ENCODE measurements at regions not wholly inside any gene's neighbourhood (a gene's known extent, or its start where the extent isn't known, plus 50 kb on each side); places are given as distances from the start of the nearest gene placed in this dataset.

DNA sequence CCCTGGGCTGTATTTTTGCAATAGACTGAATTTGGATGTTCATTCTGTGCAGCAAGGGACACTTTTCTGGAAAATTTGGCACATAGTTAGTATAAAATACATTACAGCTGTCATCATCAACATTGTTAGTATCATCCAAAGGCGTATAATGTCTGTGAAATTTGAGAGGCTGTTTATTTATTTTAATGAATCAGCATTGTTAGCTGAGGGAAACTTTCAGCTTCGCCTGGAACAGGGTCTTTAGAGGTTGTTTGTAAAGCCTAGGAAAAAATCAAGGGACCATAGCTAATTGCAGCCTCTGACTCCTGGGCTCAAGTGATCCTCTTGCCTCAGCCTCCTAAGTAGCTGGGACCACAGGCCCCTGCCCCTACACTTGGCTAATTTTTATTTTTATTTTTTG lies 106.8 kb upstream of the USP24 start:
- TF ChIP-seq, protein P1, sequence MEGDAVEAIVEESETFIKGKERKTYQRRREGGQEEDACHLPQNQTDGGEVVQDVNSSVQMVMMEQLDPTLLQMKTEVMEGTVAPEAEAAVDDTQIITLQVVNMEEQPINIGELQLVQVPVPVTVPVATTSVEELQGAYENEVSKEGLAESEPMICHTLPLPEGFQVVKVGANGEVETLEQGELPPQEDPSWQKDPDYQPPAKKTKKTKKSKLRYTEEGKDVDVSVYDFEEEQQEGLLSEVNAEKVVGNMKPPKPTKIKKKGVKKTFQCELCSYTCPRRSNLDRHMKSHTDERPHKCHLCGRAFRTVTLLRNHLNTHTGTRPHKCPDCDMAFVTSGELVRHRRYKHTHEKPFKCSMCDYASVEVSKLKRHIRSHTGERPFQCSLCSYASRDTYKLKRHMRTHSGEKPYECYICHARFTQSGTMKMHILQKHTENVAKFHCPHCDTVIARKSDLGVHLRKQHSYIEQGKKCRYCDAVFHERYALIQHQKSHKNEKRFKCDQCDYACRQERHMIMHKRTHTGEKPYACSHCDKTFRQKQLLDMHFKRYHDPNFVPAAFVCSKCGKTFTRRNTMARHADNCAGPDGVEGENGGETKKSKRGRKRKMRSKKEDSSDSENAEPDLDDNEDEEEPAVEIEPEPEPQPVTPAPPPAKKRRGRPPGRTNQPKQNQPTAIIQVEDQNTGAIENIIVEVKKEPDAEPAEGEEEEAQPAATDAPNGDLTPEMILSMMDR (IDR thresholded peaks at IDR 0.05; ENCODE audit: insufficient read depth, low read length) = no peak
- no peak for TF ChIP-seq POLR2AphosphoS5 (IDR thresholded peaks at IDR 0.05; ENCODE audit: low read depth)
- TF ChIP-seq, protein P2, sequence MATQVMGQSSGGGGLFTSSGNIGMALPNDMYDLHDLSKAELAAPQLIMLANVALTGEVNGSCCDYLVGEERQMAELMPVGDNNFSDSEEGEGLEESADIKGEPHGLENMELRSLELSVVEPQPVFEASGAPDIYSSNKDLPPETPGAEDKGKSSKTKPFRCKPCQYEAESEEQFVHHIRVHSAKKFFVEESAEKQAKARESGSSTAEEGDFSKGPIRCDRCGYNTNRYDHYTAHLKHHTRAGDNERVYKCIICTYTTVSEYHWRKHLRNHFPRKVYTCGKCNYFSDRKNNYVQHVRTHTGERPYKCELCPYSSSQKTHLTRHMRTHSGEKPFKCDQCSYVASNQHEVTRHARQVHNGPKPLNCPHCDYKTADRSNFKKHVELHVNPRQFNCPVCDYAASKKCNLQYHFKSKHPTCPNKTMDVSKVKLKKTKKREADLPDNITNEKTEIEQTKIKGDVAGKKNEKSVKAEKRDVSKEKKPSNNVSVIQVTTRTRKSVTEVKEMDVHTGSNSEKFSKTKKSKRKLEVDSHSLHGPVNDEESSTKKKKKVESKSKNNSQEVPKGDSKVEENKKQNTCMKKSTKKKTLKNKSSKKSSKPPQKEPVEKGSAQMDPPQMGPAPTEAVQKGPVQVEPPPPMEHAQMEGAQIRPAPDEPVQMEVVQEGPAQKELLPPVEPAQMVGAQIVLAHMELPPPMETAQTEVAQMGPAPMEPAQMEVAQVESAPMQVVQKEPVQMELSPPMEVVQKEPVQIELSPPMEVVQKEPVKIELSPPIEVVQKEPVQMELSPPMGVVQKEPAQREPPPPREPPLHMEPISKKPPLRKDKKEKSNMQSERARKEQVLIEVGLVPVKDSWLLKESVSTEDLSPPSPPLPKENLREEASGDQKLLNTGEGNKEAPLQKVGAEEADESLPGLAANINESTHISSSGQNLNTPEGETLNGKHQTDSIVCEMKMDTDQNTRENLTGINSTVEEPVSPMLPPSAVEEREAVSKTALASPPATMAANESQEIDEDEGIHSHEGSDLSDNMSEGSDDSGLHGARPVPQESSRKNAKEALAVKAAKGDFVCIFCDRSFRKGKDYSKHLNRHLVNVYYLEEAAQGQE (IDR thresholded peaks at IDR 0.05; ENCODE audit: insufficient replicate concordance, low read depth) = no peak
